BJ (cell line): ENCODE measurements at regions not wholly inside any gene's neighbourhood (a gene's known extent, or its start where the extent isn't known, plus 50 kb on each side); places are given as distances from the start of the nearest gene placed in this dataset.
A peak's percentile ranks its signal among the peaks of the same experiment; 100 is the strongest.
"Not testable (repeated sequence)": the region's sequence is repeated elsewhere in the genome, so short reads cannot be mapped to it uniquely, and the experiment has no call there.

ENCODE experiments used
- CTCF ChIA-PET: fragments of 350-600 bp; formaldehyde crosslinking; extraction: SDS; loops from one replicate; lab custom pipeline; 2021; ENCODE audit warnings: antibody characterized with exemption, inconsistent platforms; lab: Yijun Ruan, JAX
- POLR2A ChIA-PET: fragments of 300-600 bp; sonication (Branson Sonifier 250); formaldehyde crosslinking; extraction: SDS; loops from one replicate; lab custom pipeline; 2021; ENCODE audit warnings: antibody characterized with exemption; lab: Charles Lee
- DNase-seq: peaks from one replicate; pipeline ENCODE4 v3.0.0-alpha.2; 2011; ENCODE audit warnings: low read depth
- H3K27me3 ChIP-seq: 2 replicates; pipeline ENCODE4 v1.6.0; 2011; ENCODE audit warnings: low read length; ENCODE audit not compliant: control insufficient read depth, insufficient read depth
- H3K36me3 ChIP-seq: 2 replicates; pipeline ENCODE4 v1.5.1; 2011; ENCODE audit warnings: low read length; ENCODE audit not compliant: control insufficient read depth, insufficient read depth
- H3K4me3 ChIP-seq: 2 replicates; pipeline ENCODE4 v1.5.1; 2011; ENCODE audit warnings: low read depth, mild to moderate bottlenecking, control low read depth, low read length
- TF ChIP-seq, protein P1 (sequence below): IDR thresholded peaks from 2 replicates; pipeline ENCODE4 v1.5.1; 2011; ENCODE audit warnings: low read depth, mild to moderate bottlenecking, control low read depth, inconsistent platforms, low read length, moderate library complexity; ENCODE audit not compliant: insufficient read depth

- no peak for DNase-seq
- Histone ChIP-seq H3K27me3 (no peaks in the 10 kb centered on the region), H3K36me3 (no peaks in the 10 kb centered on the region), H3K4me3 (no peak overlapping the region)
- TF ChIP-seq, protein P1, sequence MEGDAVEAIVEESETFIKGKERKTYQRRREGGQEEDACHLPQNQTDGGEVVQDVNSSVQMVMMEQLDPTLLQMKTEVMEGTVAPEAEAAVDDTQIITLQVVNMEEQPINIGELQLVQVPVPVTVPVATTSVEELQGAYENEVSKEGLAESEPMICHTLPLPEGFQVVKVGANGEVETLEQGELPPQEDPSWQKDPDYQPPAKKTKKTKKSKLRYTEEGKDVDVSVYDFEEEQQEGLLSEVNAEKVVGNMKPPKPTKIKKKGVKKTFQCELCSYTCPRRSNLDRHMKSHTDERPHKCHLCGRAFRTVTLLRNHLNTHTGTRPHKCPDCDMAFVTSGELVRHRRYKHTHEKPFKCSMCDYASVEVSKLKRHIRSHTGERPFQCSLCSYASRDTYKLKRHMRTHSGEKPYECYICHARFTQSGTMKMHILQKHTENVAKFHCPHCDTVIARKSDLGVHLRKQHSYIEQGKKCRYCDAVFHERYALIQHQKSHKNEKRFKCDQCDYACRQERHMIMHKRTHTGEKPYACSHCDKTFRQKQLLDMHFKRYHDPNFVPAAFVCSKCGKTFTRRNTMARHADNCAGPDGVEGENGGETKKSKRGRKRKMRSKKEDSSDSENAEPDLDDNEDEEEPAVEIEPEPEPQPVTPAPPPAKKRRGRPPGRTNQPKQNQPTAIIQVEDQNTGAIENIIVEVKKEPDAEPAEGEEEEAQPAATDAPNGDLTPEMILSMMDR, result no peak
- POLR2A ChIA-PET, result interaction anchor here (1.4 kb wide), 1 partner anchor 67 kb away, joined by 4 read pairs; no protein-coding TSS in a partner anchor
- CTCF ChIA-PET, result interaction anchor here (0.6 to 15.2 kb wide), 18 partner anchors 8 to 256 kb away, joined by 3 to 274 read pairs (median 4); partner anchors contain the start of genes DDR1, FLOT1, IER3 and VARS2
Observed at GRCh38 chr6:30819297-30819917, 64.9 kb upstream of the DDR1 start.

GRCh38 chr6:30818391-30818841 is 65.9 kb upstream of the DDR1 start:
- POLR2A ChIA-PET, result interaction anchor here (0.6 to 0.7 kb wide), 2 partner anchors 37 to 298 kb away, joined by 3 read pairs; no protein-coding TSS in a partner anchor
- no peaks in the 10 kb centered on the region for H3K27me3 ChIP-seq
- no peaks in the 10 kb centered on the region for H3K36me3 ChIP-seq
- CTCF ChIA-PET, result interaction anchor here (0.6 to 15.2 kb wide), 10 partner anchors 10 to 139 kb away, joined by 3 to 274 read pairs (median 3); partner anchors contain the start of genes DDR1 and VARS2
- TF ChIP-seq, protein P1, result no peak
- H3K4me3 ChIP-seq, result no peak overlapping the region
- peak; percentile 64 for DNase-seq

DNA sequence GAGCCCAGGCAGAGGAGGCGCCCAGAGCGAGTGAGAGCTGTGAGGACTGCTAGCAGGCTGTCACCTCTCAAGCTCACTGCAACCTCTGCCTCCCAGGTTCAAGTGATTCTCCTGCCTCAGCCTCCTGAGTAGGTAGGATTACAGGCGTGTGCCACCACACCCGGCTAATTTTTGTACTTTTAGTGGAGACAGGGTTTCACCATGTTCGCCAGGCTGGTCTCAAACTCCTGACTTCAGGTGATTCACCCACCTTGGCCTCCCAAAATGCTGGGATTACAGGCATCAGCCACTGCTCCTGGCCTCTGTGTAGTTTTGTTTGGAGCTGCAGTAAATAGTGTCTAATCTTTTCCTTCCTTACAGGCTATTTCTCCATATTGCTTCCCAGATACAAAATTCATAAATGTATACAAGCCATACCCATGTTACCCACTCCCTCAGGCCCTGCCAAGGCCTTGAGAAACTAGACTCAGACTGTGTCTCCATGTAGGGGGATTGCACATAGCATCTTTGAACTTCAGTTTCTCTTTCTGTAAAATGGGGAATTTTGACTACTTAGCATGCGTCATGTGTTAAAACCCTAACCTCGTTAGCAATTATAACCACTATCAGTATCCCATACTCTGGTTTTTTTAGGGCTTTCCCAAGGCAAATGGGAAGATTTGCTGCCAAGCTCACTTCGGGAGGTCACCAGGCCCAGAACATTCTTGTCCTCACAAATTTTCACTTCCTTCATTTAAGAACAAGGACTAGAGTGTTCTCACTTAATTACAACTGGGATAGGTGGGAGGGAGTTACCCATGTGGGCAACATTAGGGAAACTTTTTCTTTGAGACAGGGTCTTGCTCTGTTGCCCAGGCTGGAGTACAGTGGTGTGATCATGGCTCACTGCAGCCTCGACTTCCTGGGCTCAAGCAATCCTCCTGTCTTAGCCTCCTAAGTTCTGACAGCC is 67.3 kb upstream of the DDR1 start:
- no peak overlapping the region for H3K4me3 ChIP-seq
- TF ChIP-seq, protein P1, result no peak
- POLR2A ChIA-PET, result no interaction called here
- H3K36me3 ChIP-seq, result no peaks in the 10 kb centered on the region
- DNase-seq, result no peak
- CTCF ChIA-PET, result no interaction called here
- H3K27me3 ChIP-seq, result no peaks in the 10 kb centered on the region

DNA sequence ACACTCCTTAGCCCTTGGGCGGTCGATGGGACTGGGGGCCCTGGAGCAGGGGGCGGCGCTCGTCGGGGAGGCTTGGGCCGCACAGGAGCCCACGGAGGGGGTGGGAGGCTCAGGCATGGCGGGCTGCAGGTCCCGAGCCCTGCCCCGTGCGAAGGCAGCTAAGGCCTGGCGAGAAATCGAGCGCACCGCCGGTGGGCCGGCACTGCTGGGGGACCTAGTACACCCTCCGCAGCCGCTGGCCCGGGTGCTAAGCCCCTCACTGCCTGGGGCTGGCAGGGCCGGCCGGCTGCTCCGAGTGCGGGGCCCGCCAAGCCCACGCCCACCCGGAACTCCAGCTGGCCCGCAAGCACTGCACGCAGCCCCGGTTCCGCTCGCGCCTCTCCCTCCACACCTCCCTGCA is 68.0 kb upstream of the DDR1 start:
- H3K27me3 ChIP-seq, H3K4me3 ChIP-seq, POLR2A ChIA-PET, CTCF ChIA-PET, H3K36me3 ChIP-seq, DNase-seq: not testable (repeated sequence)

GRCh38 chr6:30815041-30815742 is 69.1 kb upstream of the DDR1 start:
- POLR2A ChIA-PET, H3K27me3 ChIP-seq, H3K36me3 ChIP-seq, H3K4me3 ChIP-seq, DNase-seq: not testable (repeated sequence)
- CTCF ChIA-PET, result interaction anchor here (1.0 kb wide), 1 partner anchor 67 kb away, joined by 3 read pairs; no protein-coding TSS in a partner anchor
